ENCODE measurements at regions not wholly inside any gene's neighbourhood (a gene's known extent, or its start where the extent isn't known, plus 50 kb on each side); places are given as distances from the start of the nearest gene placed in this dataset.

GRCh38 chr2:41216978-41217377 lies 765.1 kb upstream of the SLC8A1 start:
- Histone ChIP-seq H3K27me3 (ENCODE audit: low read depth) (no peaks in the 10 kb centered on the region), H3K36me3 (no peaks in the 10 kb centered on the region), H3K4me3 (no peak overlapping the region), H3K4me1 (no peaks in the 10 kb centered on the region), H3K27ac (replicated peaks) (no peak overlapping the region), H3K9me3 (replicated peaks) (peaks cover 6% of the 10 kb centered on the region)
- intact Hi-C loops (cut with micrococcal nuclease) = no loop called here
- TF ChIP-seq, protein P1, sequence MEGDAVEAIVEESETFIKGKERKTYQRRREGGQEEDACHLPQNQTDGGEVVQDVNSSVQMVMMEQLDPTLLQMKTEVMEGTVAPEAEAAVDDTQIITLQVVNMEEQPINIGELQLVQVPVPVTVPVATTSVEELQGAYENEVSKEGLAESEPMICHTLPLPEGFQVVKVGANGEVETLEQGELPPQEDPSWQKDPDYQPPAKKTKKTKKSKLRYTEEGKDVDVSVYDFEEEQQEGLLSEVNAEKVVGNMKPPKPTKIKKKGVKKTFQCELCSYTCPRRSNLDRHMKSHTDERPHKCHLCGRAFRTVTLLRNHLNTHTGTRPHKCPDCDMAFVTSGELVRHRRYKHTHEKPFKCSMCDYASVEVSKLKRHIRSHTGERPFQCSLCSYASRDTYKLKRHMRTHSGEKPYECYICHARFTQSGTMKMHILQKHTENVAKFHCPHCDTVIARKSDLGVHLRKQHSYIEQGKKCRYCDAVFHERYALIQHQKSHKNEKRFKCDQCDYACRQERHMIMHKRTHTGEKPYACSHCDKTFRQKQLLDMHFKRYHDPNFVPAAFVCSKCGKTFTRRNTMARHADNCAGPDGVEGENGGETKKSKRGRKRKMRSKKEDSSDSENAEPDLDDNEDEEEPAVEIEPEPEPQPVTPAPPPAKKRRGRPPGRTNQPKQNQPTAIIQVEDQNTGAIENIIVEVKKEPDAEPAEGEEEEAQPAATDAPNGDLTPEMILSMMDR (IDR thresholded peaks at IDR 0.05; ENCODE audit: borderline replicate concordance) = no peak
- no peak for DNase-seq

DNA sequence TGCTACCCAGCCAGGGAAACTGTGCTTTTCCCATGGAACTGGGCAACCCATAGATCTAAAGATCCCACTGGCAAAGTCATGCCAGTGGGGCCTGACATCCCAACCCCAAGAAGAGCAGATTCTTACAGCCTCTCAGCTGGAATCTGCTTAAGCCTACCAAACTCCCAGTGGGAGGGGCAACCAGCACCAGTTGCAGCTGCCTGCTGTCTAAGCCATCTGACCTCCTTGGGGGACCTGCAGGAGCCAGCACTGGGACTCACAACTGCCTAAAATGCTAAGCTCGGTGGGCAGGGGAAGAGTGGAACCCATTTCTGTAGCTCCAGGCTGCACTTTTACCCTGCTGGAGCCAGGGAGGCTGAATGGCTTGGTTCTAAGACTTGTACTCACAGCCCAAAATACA lies 770.7 kb upstream of the SLC8A1 start:
- intact Hi-C loops (cut with micrococcal nuclease) = no loop called here
- TF ChIP-seq, protein P1 (IDR thresholded peaks at IDR 0.05; ENCODE audit: borderline replicate concordance) = no peak
- Histone ChIP-seq H3K4me1 (no peaks in the 10 kb centered on the region), H3K36me3 (no peaks in the 10 kb centered on the region), H3K9me3 (replicated peaks) (peaks cover 26% of the 10 kb centered on the region), H3K4me3 (no peak overlapping the region), H3K27ac (replicated peaks) (no peak overlapping the region), H3K27me3 (ENCODE audit: low read depth) (no peaks in the 10 kb centered on the region)
- DNase-seq = no peak

DNA sequence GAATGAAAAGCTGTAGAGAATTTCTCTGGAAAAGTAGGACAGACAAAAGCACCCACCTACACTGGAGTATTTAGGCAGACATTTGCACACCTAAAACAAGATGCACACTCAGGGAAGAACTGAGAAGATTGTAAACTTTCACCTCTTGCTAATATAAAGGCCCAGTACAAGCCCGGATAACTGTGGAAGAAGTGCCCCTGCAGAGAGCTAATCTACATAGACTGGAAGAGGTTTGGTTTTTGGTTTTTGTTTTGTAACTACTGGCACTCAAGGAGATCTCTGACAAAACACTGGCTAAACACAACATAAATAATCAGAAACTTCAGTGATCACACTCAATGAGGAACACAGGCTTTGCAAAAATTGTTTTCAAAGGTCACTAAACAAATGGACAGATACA lies 782.2 kb upstream of the SLC8A1 start:
- Histone ChIP-seq H3K27me3 (ENCODE audit: low read depth) (no peaks in the 10 kb centered on the region), H3K27ac (replicated peaks) (no peak overlapping the region), H3K9me3 (replicated peaks) (peaks cover 60% of the 10 kb centered on the region), H3K36me3 (no peaks in the 10 kb centered on the region), H3K4me1 (no peaks in the 10 kb centered on the region), H3K4me3 (no peak overlapping the region)
- intact Hi-C loops (cut with micrococcal nuclease) = no loop called here
- TF ChIP-seq, protein P1 (IDR thresholded peaks at IDR 0.05; ENCODE audit: borderline replicate concordance) = no peak
- DNase-seq = no peak

DNA sequence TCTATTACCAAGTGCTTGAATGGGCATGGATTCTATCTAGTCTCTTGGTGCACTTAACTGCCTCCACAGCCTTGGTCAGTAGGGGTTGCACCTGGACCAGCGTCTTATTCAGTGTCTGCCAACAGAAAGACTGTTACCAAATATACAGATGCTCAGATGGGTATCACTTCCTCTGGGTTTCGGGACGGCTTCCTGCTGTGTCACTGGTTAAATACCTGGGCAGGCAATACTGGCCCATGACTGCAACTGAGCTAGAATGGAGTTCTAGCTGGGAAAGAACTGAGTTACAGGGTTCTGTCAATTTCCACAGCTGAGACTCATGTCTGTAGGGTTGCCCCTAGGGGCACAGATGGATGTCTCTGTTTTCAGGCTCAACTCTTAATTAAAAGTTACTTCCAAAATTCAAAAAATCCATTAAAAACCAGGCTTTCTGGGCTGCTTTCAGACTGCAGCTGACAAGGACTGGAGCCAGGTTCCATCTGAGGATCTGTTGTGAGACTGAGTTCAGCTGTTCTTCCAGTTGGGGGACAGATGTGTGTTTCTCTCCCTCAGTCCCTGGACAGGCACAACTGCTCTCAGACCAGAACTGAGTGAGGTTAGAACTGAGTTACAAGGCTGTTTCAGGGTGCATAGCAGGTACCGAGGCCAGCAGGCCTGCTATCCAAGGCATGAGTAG lies 789.6 kb upstream of the SLC8A1 start:
- TF ChIP-seq, protein P1 (IDR thresholded peaks at IDR 0.05; ENCODE audit: borderline replicate concordance) = no peak
- H3K27me3 ChIP-seq (ENCODE audit: low read depth) = no peaks in the 10 kb centered on the region
- peaks cover 30% of the 10 kb centered on the region for H3K9me3 ChIP-seq (replicated peaks)
- no peaks in the 10 kb centered on the region for H3K36me3 ChIP-seq
- peak overlapping the region; percentile 61 for H3K27ac ChIP-seq (replicated peaks)
- no peaks in the 10 kb centered on the region for H3K4me1 ChIP-seq
- intact Hi-C loops (cut with micrococcal nuclease) = no loop called here
- peak; percentile 40 for DNase-seq
- H3K4me3 ChIP-seq = no peak overlapping the region

DNA sequence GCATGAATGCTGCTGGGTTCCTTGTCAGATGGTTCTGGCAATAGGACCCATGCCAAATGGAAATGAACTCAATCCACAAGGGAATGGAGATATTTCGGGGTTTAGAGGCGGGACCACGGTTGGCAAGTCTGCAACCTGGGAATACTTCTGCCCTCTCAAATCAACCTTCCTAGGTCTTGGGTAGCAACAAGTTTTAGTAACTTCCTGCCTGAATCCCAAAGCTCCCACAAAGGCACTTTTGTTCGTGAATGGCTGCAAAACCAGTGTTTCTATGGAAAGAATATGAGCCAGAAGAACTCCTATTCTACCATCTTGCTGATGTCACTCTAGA lies 790.1 kb upstream of the SLC8A1 start:
- intact Hi-C loops (cut with micrococcal nuclease) = no loop called here
- Histone ChIP-seq H3K27ac (replicated peaks) (peak overlapping the region; percentile 61), H3K36me3 (no peaks in the 10 kb centered on the region)

More for the DNA sequence above, 790.1 kb upstream of the SLC8A1 start:
- Histone ChIP-seq H3K4me1 (no peaks in the 10 kb centered on the region), H3K27me3 (ENCODE audit: low read depth) (no peaks in the 10 kb centered on the region), H3K4me3 (no peak overlapping the region), H3K9me3 (replicated peaks) (peaks cover 25% of the 10 kb centered on the region)
- no peak for DNase-seq
- TF ChIP-seq, protein P1 (IDR thresholded peaks at IDR 0.05; ENCODE audit: borderline replicate concordance) = no peak

All from left ventricle myocardium inferior (tissue), 1 donor.